ENCODE measurements at regions not wholly inside any gene's neighbourhood (a gene's known extent, or its start where the extent isn't known, plus 50 kb on each side); places are given as distances from the start of the nearest gene placed in this dataset.

DNA sequence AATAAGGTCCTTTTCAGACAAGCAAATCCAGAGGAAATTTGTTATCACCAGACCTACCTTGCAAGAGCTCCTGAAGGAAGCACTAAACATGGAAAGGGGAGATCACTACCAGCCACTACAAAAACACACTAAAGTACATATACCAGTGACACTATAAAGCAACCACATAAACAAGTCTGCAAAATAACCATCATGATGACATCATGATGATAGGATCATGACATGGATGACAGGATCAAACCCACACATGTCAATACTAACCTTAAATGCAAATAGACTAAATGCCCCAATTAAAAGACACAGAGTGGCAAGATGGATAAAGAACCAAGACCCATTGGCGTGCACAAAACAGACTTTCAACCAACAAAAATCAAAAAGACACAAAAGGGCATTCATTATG, 688.8 kb upstream of the NR5A2 start:
- TF ChIP-seq POLR2A (IDR thresholded peaks at IDR 0.05; ENCODE audit: low read depth, low read length) (no peak), TAF1 (IDR thresholded peaks at IDR 0.05; ENCODE audit: low read depth, low read length) (no peak), POLR2AphosphoS5 (IDR thresholded peaks at IDR 0.05; ENCODE audit: low read depth, low read length) (no peak), PAX5 (IDR thresholded peaks at IDR 0.05; ENCODE audit: insufficient read depth, low read length, severe bottlenecking) (no peak), SPI1 (IDR thresholded peaks at IDR 0.05; ENCODE audit: low read depth, low read length) (no peak), POU2F2 (IDR thresholded peaks at IDR 0.05; ENCODE audit: low read depth, low read length) (no peak)
